ENCODE measurements at regions not wholly inside any gene's neighbourhood (a gene's known extent, or its start where the extent isn't known, plus 50 kb on each side); places are given as distances from the start of the nearest gene placed in this dataset.

GRCh38 chr4:8705161-8706145, 112.9 kb downstream of the CPZ start:
- TF ChIP-seq CTCF (IDR thresholded peaks at IDR 0.05): no peak
- no peak for TF ChIP-seq POLR2A (IDR thresholded peaks at IDR 0.05)
- no peak for TF ChIP-seq EP300 (IDR thresholded peaks at IDR 0.05)

Data from tibial nerve (tissue), 4 donors.